HT-29 (cell line): ENCODE measurements at regions not wholly inside any gene's neighbourhood (a gene's known extent, or its start where the extent isn't known, plus 50 kb on each side); places are given as distances from the start of the nearest gene placed in this dataset.
"Not testable (repeated sequence)": the region's sequence is repeated elsewhere in the genome, so short reads cannot be mapped to it uniquely, and the experiment has no call there.

Experiments
- DNase-seq: peaks from one replicate; pipeline ENCODE4 v3.0.0-alpha.2; 2015; ENCODE audit warnings: low spot score

DNA sequence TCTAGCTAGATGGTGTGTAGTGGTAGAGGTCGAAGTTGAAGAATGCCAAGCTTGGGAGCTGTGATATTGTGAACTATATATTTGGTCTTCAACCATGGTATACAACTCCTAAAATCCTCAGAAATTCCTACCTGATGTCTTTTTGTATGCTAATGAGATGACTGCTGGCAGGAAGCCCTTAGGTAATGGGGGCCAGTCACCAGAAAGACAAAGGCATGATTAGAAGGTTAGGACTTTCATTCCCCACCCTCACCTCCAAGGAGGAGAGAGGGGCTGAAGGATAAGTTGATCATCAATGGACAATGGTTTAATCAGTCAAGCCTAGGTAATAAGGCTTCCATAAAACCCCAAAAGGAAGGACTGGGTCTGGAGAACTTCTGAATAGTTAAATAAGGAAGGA, 285.7 kb upstream of the POU5F2 start:
- DNase-seq = no peak

DNA sequence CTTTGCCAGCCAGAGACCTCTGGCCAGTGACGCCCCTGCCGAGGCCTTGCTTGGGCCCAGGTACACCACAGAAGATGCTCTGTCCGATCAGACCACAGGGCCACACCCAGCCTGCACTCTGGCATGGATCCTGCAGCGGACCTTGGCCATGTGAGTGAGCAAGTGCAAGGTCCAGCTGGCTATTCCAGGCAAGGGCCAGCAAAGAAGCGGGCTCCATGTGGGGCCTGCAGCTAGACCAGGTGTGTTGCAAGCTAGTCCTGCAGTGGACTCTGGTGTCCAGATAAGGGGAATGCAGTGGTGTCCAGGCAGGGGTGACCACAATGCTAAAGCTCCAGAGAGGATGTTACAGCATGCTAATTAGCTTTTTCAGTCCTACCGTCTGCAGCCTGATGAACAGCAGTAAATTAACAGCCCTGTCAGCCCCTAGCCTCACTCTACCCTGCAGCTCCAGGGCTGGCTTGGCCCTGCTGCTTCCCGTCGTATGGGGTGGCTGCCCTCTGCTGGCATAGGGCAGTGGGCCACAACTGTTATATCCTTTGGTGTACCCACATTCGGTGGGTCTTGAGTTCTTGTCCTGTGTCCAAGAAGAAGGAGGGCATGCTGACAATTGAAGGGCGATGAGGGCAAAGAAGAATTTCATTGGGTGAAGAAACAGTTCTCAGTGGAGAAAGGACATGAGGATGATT, 284.5 kb upstream of the POU5F2 start:
- DNase-seq = no peak

DNA sequence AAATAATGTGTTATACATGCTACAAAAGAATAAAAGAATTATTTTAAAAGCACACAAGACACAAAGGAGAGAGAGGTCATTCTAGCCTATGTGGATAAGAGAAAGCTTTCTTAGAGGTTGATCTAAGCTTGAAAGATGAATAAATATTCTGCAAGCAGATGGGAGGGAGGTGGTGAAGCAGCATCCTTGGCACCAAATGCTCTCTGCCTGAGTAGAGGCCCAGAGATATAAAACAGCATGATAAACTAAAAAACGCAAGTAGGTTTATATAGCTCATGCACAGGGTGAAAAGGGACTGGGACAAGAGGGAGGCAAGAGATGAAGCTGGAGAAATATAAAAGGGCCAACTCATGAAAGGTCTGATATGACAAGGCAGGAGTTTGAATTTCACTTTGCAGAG, 283.2 kb upstream of the POU5F2 start:
- no peak for DNase-seq

DNA sequence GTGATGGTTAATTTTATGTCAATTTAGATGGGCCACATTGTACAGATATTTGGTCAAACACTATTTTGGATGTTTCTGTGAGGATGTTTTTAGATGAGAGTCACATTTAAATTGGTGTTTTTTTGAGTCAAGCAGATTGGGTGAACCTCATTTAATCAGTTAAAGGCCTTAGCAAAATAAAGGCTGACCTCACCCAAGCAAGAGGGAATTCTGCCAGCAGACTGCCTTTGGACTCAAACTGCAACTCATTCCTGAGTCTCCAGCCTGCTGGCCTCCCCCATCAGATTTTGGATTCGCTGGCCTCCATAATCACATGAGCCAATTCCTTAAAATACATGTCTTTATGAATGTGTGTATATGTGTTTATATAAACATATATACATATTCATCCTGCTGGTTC, 282.7 kb upstream of the POU5F2 start:
- no peak for DNase-seq

DNA sequence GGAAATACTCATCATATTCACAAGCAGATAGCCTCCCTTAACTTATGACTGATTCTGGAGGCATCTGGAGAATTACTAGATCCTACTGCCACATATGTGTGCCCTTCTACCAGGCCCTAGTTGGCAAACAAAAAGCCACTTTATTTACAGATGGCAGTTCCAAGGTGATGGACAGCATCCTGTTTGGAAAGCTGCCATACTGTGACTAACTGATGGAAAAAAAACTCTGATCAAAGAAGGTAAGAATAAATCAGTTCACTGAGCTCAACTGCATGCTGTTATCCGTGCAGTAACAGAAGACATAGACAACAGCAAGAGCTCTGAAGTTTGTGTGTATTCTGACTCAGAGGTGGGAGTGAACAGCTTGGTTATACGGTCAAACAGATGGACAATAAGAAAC, 279.8 kb upstream of the POU5F2 start:
- DNase-seq = peak; percentile 93

DNA sequence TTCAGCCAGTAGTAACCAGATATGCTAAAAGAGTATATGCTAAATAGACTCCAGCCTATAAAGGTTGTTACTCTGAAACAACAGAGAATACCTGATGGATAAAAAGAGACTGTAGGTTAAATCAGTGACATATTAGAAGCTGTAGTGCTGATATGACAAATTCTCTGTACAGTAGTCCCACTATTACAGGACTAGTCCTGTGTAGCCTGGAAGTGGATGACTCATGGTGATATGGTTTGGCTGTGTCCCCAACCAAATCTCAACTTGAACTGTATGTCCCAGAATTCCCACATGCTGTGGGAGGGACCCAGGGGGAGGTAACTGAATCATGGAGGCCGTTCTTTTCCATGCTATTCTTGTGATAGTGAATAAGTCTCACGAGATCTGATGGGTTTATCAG, 276.2 kb upstream of the POU5F2 start:
- no peak for DNase-seq

DNA sequence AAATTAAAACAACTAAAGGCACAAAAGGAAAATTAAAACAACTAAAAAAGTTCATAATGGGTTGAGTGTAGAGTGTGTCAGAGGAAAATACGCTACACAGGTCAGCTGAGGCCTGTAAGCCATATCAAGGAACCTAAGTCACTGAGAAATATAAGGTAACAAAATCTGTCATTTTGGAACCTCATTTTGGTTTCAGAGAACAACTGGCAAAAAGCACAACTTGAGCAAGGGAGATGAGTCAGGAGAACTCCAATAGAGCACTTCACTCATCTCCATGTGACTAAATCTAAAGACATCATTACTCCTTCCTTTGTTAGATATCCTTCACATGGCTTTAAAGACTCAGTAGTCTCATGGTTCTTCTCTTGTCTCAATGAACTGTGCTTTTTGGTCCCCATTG, 269.4 kb upstream of the POU5F2 start:
- no peak for DNase-seq

DNA sequence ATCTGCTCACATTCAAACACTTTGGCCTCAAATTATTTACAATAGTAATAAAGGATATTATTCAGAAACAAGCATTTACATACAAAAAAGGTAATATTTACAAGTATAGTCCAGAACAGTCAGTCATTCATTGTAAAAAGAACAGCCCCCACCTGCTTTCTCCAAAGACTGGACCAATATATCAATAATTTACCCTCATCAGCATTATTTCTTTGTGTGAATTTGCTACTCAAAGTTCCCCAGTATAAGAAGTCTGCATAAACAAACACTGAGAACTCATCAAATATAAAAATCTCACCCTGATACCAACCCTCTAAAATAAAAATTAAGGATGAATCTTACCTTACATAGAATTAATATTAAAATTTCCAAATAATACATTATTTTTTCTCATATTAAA, 267.8 kb upstream of the POU5F2 start:
- DNase-seq = no peak

DNA sequence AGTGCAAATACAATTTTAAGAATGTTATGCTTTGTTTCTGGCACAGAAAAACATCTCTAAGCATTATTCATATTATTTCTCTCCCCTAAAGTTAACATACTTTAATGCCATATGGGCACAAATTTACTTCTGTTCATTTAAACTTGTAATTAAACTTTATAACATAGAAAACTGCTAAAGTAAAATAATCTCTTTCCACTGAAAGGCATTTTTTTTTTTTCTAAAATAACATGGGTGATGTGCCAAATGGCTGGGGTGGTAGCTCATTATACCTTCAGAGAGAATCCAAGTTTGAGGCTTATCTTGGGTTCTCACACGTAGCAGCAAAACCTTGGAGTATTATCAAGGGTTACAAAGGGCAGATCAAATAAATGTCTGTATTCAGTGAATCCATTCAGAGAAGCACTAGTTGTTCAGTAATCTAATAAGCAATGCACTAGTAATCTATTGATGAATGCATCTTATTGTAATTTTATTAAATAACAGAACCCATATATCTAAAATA, 257.6 kb upstream of the POU5F2 start:
- no peak for DNase-seq

DNA sequence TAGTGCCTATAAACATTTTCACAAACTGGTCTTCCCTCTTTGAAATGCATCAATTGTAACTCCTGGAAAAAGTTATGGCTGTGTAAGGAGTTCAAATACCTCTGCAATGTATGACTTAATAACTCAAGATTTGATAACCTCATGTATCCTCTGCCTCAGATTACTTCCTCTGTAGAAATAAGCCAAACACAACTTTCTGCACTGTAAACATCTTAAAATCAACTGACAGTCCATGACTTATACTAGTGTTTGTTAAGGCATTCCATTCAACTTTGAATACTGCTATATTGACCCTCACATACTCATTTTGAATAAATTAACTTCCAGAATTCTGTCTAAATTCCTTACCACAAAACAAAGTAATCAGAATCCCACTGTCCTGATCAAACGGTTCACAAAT, 256.2 kb upstream of the POU5F2 start:
- no peak for DNase-seq

DNA sequence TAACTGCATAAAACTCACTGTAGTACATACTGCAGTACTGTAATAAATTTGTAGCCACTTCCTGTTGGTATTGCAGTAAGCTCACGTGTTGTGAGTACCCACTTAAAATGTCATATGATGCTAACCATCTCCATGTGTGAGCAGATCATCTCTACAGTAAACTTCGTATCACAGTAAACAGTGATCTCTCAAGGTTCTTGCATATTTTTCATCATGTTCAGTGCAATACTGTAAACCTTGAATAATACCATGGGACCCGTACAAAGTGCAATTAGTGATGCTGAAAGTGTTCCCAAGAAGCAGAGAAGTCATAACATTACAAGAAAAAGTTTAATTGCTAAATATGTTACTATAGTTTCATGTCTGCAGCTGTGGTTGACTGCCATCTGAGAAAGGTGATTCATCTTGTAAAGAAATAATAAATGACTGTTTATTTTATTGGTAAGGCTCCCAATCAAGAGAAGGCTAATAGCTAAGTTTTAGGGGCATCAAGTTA, 253.8 kb upstream of the POU5F2 start:
- DNase-seq = no peak

DNA sequence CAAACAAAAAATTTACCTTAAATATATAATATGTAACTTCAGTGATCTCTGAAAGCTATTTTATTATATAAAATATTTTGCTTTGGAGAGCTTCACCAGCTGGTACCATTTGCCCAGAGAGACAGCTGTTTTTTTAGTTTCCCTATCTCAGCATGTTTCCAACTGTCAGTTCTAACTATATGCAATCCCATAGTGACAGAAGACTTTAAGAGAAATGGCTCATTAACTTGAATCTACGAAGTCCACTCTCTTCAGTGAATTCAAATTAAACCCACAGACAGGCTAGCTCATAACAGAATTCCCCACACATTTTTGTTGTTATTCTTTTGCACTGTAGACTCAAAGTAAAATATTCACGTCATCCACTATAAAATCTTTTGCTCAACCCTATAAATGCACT, 251.8 kb upstream of the POU5F2 start:
- no peak for DNase-seq

DNA sequence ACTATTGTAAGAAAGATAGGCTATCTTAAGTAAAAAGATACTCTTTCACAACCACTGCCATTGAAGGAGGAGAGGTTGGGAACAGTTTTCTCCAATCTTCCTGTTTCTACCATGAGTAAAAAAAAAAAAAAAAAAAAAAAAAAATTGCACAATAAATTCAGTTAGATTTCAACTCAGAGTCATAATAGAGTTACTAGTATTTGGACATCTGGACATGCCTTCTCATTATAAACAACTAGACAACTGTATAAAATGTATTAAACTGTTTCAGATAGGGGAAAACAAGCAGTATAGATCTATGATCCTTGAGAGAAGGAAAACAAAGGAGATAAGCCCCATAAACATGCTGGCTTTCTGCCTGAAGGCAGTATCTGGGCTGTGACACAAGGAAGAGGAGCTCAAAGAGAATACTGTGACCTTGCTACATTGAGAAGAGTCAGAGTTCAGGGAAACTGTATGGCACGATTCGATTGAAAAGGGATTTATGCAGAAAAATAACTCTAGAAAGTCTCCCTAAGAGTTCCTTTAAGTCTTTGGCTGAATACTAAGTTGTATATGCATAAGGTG, 249.2 kb upstream of the POU5F2 start:
- DNase-seq = peak; percentile 1

DNA sequence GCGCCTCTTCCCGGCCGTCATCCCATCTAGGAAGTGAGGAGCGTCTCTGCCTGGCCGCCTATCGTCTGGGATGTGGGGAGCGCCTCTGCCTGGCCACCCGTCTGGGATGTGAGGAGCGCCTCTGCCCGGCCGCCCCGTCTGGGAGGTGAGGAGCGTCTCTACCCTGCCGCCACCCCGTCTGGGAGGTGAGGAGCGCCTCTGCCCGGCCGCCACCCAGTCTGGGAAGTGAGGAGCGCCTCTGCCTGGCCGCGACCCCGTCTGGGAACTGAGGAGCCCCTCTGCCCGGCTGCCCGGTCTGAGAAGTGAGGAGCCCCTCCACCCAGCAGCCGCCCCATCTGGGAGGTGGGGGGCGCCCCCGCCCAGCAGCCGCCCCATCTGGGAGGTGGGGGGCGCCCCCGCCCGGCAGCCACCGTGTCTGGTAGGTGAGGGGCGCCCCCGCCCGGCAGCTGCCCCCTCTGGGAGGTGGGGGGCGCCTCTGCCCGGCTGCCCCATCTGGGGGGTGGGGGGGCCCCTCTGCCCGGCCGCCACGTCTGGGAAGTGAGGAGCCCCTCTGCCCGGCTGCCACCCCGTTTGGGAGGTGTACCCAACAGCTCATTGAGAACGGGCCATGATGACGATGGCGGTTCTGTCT, 244.7 kb upstream of the POU5F2 start:
- not testable (repeated sequence) for DNase-seq

DNA sequence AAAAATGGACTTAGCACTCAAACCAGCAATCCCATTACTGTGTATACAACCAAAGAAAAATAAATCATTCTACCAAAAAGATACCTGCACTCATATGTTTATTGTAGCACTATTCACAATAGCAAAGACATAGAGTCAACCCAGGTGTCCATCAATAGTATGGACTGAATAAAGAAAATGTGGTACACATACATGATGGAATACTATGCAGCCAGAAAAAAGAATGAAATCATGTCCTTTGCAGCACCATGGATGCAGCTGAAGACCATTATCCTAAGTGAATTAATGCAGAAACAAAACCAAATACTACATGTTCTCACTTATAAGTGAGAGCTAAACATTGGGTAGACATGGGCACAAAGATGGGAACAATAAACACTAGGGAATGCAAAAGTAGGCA, 236.8 kb upstream of the POU5F2 start:
- DNase-seq = no peak

DNA sequence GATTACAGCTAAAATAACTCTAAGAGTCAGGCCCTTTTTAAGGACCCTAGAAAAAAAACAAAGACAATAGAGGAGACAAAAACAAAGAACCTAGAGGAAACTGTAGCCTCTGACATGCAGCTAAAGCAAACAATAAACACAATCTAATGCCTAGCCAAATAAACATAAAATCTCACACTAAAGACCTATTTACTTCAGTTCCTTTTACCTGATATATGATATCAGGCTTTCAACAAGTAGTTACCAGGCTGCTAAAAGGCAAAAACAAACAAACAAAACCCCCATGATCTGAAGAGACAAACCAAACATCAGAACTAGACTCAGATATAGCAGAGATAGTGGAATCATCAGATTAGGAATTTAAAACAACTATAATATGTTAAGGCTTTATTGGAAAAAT, 226.5 kb upstream of the POU5F2 start:
- DNase-seq = no peak

DNA sequence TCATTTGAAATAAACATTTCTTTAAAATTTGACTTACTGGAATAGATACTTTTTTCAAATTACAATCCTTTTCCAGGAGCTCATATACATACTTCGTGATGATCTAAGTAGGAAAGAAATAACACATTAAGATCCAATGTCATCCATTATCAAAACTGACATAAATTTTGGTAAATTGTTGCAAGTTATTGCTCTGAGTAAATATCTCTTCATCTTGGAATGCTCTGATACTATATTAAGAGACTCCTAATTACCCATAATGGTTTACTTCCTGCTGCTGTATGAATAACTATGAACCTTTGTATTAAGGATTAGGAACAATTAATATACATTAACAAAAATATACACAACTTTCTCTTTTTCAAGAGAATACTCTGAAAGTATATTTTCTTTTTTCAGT, 223.0 kb upstream of the POU5F2 start:
- DNase-seq = no peak

DNA sequence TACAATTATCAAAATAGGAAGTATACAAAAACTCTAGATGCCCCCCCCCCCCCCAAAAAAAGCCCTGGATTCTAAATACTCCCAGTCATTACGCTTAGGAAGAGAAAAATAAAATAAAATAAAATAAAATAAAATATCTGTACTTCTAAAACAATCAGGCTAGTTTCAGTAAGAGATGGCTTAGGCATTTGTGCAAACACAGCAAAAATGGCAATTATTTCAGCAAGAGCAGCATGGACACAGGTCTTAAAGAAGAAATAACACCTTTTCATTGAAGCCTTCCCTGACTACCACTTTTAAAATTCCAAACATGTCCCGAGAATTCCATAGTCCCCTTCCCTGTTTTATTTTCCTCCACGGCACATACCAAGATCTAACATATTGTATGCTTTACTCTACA, 218.6 kb upstream of the POU5F2 start:
- DNase-seq = no peak

DNA sequence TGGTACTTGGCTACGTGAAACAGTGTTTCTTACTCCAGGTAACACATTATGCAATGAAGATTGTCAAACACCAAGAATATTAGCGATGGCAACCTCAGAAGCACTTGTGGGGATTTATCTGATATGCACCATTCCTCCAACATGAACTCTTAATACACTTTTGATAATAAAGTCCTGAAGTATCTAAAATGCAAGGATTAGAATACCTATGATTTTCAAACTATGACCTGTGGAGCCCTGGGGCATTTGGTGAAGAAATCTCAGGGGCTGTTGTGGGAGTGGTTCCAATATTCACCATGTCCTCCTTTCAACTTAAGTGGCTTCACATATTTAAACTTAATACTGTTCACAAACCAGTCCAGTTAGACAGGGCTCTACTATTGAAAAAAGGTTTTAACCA, 214.6 kb upstream of the POU5F2 start:
- DNase-seq = no peak

DNA sequence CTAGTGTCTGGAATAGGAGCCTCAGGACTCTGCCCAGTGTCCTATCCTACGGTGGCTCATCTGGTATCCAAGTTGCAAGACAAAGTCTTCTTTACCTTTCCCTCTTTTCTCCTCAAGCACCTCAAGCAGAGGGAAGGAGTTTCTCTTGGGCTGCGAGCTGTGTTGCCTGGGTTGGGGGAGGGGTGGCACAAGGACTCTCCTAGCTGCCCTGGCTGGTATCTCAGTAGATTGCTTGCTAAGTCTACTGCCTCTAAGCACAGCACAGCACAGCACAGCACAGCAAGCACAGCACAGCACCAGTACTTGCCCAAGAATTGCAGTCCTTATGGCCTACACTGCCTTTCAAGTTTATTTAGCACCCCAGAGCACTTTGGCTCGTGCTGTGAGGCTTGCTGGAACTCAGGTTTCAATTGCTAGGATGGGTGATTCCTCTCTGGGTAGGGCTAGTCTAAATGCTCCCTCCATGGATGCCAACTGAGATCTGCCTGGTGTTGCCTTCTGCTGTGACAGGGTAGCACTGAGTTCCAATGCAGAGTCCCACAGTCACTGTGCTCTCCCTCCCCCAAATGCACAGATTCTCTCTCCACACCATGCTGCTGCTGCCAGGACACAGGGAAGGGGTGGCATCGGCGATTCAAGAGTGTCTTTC, 213.1 kb upstream of the POU5F2 start:
- no peak for DNase-seq

DNA sequence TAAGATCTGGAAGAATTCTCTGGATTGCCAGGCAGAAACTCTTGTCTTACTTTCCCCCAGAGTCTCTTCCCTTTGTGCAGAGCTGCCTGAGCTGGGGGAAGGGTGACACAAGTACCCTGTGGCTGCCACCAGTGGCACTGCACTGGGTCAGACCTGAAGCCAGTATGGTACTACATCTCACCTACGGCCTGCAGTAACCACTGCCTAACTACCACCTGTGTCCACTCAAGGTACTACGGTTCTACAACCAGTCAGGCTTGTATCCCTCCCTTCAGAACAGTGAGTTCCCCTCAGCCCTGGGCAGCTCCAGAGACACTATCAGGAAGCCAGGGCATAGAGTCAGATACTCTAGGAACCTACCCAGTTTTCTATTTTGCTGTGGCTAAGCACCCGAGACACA, 212.0 kb upstream of the POU5F2 start:
- no peak for DNase-seq

DNA sequence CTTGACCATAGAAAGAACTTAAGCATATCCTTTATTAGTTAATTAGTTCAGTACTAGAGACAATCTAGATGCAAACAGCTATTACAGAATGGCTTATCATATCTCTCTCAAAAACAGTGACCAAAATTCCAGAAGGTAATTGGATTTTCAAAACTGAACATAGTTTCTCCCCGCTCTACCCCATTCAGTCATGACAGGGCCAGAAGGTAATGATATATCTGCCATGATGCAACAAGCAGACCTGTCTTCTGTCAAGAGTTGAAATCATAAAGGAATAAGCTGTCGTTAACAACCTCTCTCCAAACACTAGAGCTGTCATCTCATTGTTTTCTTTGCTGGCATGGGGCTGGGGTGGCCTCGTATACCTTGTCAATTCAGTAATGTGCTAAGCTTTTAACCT, 200.5 kb upstream of the POU5F2 start:
- no peak for DNase-seq

DNA sequence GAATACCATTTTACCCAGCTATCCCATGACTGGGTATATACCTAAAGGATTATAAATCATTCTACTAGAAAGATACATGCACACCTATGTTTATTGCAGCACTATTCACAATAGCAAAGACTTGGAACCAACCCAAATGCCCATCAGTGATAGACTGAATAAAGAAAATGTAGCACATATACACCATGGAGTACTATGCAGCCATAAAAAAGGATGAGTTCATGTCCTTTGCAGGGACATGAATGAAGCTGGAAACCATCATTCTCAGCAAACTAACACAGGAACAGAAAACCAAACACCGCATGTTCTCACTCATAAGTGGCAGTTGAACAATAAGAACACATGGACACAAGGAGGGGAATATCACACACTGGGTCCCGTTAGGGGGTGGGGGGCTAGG, 191.9 kb upstream of the POU5F2 start:
- DNase-seq = not testable (repeated sequence)
